Endodermal cell (in vitro differentiated cells): ENCODE measurements at regions not wholly inside any gene's neighbourhood (a gene's known extent, or its start where the extent isn't known, plus 50 kb on each side); places are given as distances from the start of the nearest gene placed in this dataset.

Experiments
- DNase-seq: peaks from one replicate; pipeline ENCODE4 v3.0.0-alpha.2; 2017
- H3K27ac ChIP-seq: 2 replicates; pipeline ENCODE4 v1.5.1; 2013; ENCODE audit warnings: mild to moderate bottlenecking, low read depth, low read length, moderate library complexity
- H3K27me3 ChIP-seq: 2 replicates; pipeline ENCODE4 v1.6.1; 2013; ENCODE audit warnings: mild to moderate bottlenecking, low read length, moderate library complexity; ENCODE audit not compliant: insufficient read depth, control insufficient read depth, poor library complexity, severe bottlenecking
- H3K36me3 ChIP-seq: 2 replicates; pipeline ENCODE4 v1.7.0; 2013; ENCODE audit warnings: mild to moderate bottlenecking, low read length, moderate library complexity; ENCODE audit not compliant: control insufficient read depth, insufficient read depth
- H3K4me1 ChIP-seq: one replicate; pipeline ENCODE4 v1.7.0; 2013; ENCODE audit warnings: low read length; ENCODE audit not compliant: control insufficient read depth, insufficient read depth
- H3K4me3 ChIP-seq: 2 replicates; pipeline ENCODE4 v1.5.1; 2013; ENCODE audit warnings: mild to moderate bottlenecking, low read length, moderate library complexity
- H3K9ac ChIP-seq: 2 replicates; pipeline ENCODE4 v1.6.1; 2013; ENCODE audit warnings: mild to moderate bottlenecking, low read length, moderate library complexity; ENCODE audit not compliant: poor library complexity, severe bottlenecking; ENCODE audit errors: extremely low read depth
- H3K9me3 ChIP-seq: 2 replicates; pipeline ENCODE4 v1.6.1; 2013; ENCODE audit warnings: mild to moderate bottlenecking, low read length, moderate library complexity; ENCODE audit not compliant: control insufficient read depth
- H3K27ac Mint-ChIP-seq: 2 replicates; pipeline ENCODE4 v1.8.0; 2020; ENCODE audit warnings: mixed read lengths
- H3K27me3 Mint-ChIP-seq: 2 replicates; pipeline ENCODE4 v1.8.0; 2021; ENCODE audit warnings: mild to moderate bottlenecking, mixed read lengths; ENCODE audit not compliant: insufficient read depth
- H3K36me3 Mint-ChIP-seq: 2 replicates; pipeline ENCODE4 v1.8.0; 2020; ENCODE audit warnings: low read depth, mixed read lengths
- H3K4me1 Mint-ChIP-seq: 2 replicates; pipeline ENCODE4 v1.8.0; 2020; ENCODE audit warnings: mixed read lengths
- H3K4me3 Mint-ChIP-seq: 2 replicates; pipeline ENCODE4 v1.8.0; 2020; ENCODE audit warnings: mild to moderate bottlenecking, moderate library complexity, mixed read lengths
- H3K9me3 Mint-ChIP-seq: 2 replicates; pipeline ENCODE4 v1.8.0; 2020; ENCODE audit warnings: mild to moderate bottlenecking, mixed read lengths
- CTCF ChIP-seq: fragments of 200-600 bp; sonication (generic); conservative IDR thresholded peaks from 2 replicates; pipeline ENCODE4 v1.5.0; 2021; ENCODE audit warnings: antibody characterized with exemption, mild to moderate bottlenecking
- WGBS, 2 experiments: methylation state at CpG; one replicate each; pipeline versions ENCODE4 v1.1.5 to v1.1.7; 2013; ENCODE audit warnings: missing lambda C conversion rate in 2 of 2, mixed read lengths in 1 of 2; ENCODE audit not compliant: insufficient coverage in 1 of 2, insufficient read length in 1 of 2; 5-methylcytosine and 5-hydroxymethylcytosine counted together

GRCh38 chr5:82794876-82795275 lies 282.3 kb downstream of the TMEM167A start:
- Histone ChIP-seq H3K4me1 (no peaks in the 10 kb centered on the region), H3K27me3 (no peaks in the 10 kb centered on the region), H3K9me3 (no peaks in the 10 kb centered on the region), H3K27ac (no peak overlapping the region), H3K9ac (no peak overlapping the region), H3K4me3 (no peak overlapping the region), H3K36me3 (no peaks in the 10 kb centered on the region)
- H3K4me3 Mint-ChIP-seq, result no peak overlapping the region
- 87 to 91% methylated on average over 1 to 2 of the region's 2 CpGs for WGBS, 2 experiments
- TF ChIP-seq CTCF, result no peak
- H3K9me3 Mint-ChIP-seq, result no peaks in the 10 kb centered on the region
- H3K27ac Mint-ChIP-seq, result no peak overlapping the region
- no peaks in the 10 kb centered on the region for H3K27me3 Mint-ChIP-seq
- H3K4me1 Mint-ChIP-seq, result peaks cover 14% of the 10 kb centered on the region
- H3K36me3 Mint-ChIP-seq, result no peaks in the 10 kb centered on the region
- DNase-seq, result no peak

GRCh38 chr5:82793808-82794419 lies 283.3 kb downstream of the TMEM167A start:
- WGBS, 2 experiments, result 50 to 72% methylated on average over 1 to 3 of the region's 4 CpGs
- H3K4me3 Mint-ChIP-seq, result no peak overlapping the region
- H3K27me3 ChIP-seq, result no peaks in the 10 kb centered on the region
- peak; percentile 83 for DNase-seq
- H3K27me3 Mint-ChIP-seq, result no peaks in the 10 kb centered on the region
- H3K27ac ChIP-seq, result no peak overlapping the region
- no peak overlapping the region for H3K4me3 ChIP-seq
- H3K9me3 Mint-ChIP-seq, result no peaks in the 10 kb centered on the region
- H3K36me3 Mint-ChIP-seq, result no peaks in the 10 kb centered on the region
- H3K4me1 Mint-ChIP-seq, result peaks cover 14% of the 10 kb centered on the region
- no peaks in the 10 kb centered on the region for H3K9me3 ChIP-seq
- H3K9ac ChIP-seq, result no peak overlapping the region
- H3K27ac Mint-ChIP-seq, result no peak overlapping the region
- H3K4me1 ChIP-seq, result no peaks in the 10 kb centered on the region
- no peaks in the 10 kb centered on the region for H3K36me3 ChIP-seq
- TF ChIP-seq CTCF, result peak; percentile 84

- no peak for DNase-seq
- no peaks in the 10 kb centered on the region for H3K9me3 Mint-ChIP-seq
- 90 to 100% methylated on average over 1 of the region's 1 CpG for WGBS, 2 experiments
- Histone ChIP-seq H3K9ac (no peak overlapping the region), H3K4me1 (no peaks in the 10 kb centered on the region), H3K27ac (no peak overlapping the region), H3K27me3 (no peaks in the 10 kb centered on the region), H3K36me3 (no peaks in the 10 kb centered on the region), H3K4me3 (no peak overlapping the region), H3K9me3 (no peaks in the 10 kb centered on the region)
- TF ChIP-seq CTCF, result no peak
- peaks cover 12% of the 10 kb centered on the region for H3K4me1 Mint-ChIP-seq
- H3K4me3 Mint-ChIP-seq, result no peak overlapping the region
- H3K27me3 Mint-ChIP-seq, result no peaks in the 10 kb centered on the region
- no peak overlapping the region for H3K27ac Mint-ChIP-seq
- no peaks in the 10 kb centered on the region for H3K36me3 Mint-ChIP-seq
These were observed 285.1 kb downstream of the TMEM167A start for GRCh38 chr5:82792096-82792495.
